ENCODE measurements at regions not wholly inside any gene's neighbourhood (a gene's known extent, or its start where the extent isn't known, plus 50 kb on each side); places are given as distances from the start of the nearest gene placed in this dataset.

GRCh38 chr18:45119876-45120275 lies 439.2 kb downstream of the SETBP1 start:
- no peak for DNase-seq

GRCh38 chr18:45121146-45121545 lies 440.5 kb downstream of the SETBP1 start:
- no peak for DNase-seq

GRCh38 chr18:45122506-45122905 lies 441.8 kb downstream of the SETBP1 start:
- DNase-seq = no peak

- no peak for DNase-seq
These were observed 446.7 kb downstream of the SETBP1 start for GRCh38 chr18:45127405-45127804.

GRCh38 chr18:45133276-45133675 lies 452.6 kb downstream of the SETBP1 start:
- no peak for DNase-seq

GRCh38 chr18:45136381-45137086 lies 455.8 kb downstream of the SETBP1 start:
- DNase-seq = no peak

- no peak for DNase-seq
These were observed 456.4 kb downstream of the SETBP1 start for GRCh38 chr18:45137087-45137419.

- no peak for DNase-seq
These were observed 458.8 kb downstream of the SETBP1 start for GRCh38 chr18:45139478-45139877.

- DNase-seq = no peak
These were observed 462.2 kb downstream of the SETBP1 start for GRCh38 chr18:45142868-45143267.

- DNase-seq = no peak
These were observed 465.6 kb upstream of the SLC14A2 start for GRCh38 chr18:45149712-45150111.

- DNase-seq = no peak
These were observed 463.6 kb upstream of the SLC14A2 start for GRCh38 chr18:45151645-45152044.

- DNase-seq = no peak
These were observed 459.8 kb upstream of the SLC14A2 start for GRCh38 chr18:45155526-45155925.

- no peak for DNase-seq
These were observed 458.3 kb upstream of the SLC14A2 start for GRCh38 chr18:45156946-45157345.

GRCh38 chr18:45157576-45157975 lies 457.7 kb upstream of the SLC14A2 start:
- no peak for DNase-seq

GRCh38 chr18:45161850-45162249 lies 453.4 kb upstream of the SLC14A2 start:
- no peak for DNase-seq

GRCh38 chr18:45163871-45164270 lies 451.4 kb upstream of the SLC14A2 start:
- no peak for DNase-seq

GRCh38 chr18:45164551-45164950 lies 450.7 kb upstream of the SLC14A2 start:
- no peak for DNase-seq

GRCh38 chr18:45165176-45165713 lies 450.0 kb upstream of the SLC14A2 start:
- no peak for DNase-seq

GRCh38 chr18:45165871-45166270 lies 449.4 kb upstream of the SLC14A2 start:
- DNase-seq = no peak

GRCh38 chr18:45166341-45166835 lies 448.9 kb upstream of the SLC14A2 start:
- DNase-seq = no peak

- DNase-seq = peak; percentile 32
These were observed 448.3 kb upstream of the SLC14A2 start for GRCh38 chr18:45166836-45167551.

GRCh38 chr18:45167631-45168280 lies 447.5 kb upstream of the SLC14A2 start:
- DNase-seq = no peak

GRCh38 chr18:45168866-45169600 lies 446.2 kb upstream of the SLC14A2 start:
- DNase-seq = peak; percentile 2

Data from activated CD4-positive, alpha-beta T cell treated with anti-CD3 and anti-CD28 coated beads, Interleukin-10, Interleukin-2, amounts not matched to agents 100 ng/mL and 50 ng/mL, durations not matched to agents 16 hours and 8 hours (primary cell).